Mesenchymal stem cell (in vitro differentiated cells and primary cell): ENCODE measurements at regions not wholly inside any gene's neighbourhood (a gene's known extent, or its start where the extent isn't known, plus 50 kb on each side); places are given as distances from the start of the nearest gene placed in this dataset.

Source experiments
- DNase-seq: peaks from one replicate; pipeline ENCODE4 v3.0.0-alpha.2; 2013
- H2AFZ ChIP-seq: one replicate; pipeline ENCODE4 v1.6.1; 2013; ENCODE audit warnings: low read depth, mild to moderate bottlenecking, control low read depth, inconsistent platforms, low read length, moderate library complexity
- H2AK5ac ChIP-seq: 2 replicates; pipeline ENCODE4 v1.6.1; 2013; ENCODE audit warnings: low read length, moderate library complexity, mild to moderate bottlenecking, inconsistent platforms; ENCODE audit not compliant: severe bottlenecking
- H2BK120ac ChIP-seq: one replicate; pipeline ENCODE4 v1.6.1; 2013; ENCODE audit warnings: low read depth, mild to moderate bottlenecking, inconsistent platforms, low read length, moderate library complexity
- H2BK12ac ChIP-seq, 2 experiments: one replicate each; pipeline ENCODE4 v1.6.1; 2013; ENCODE audit warnings: inconsistent platforms in 2 of 2, low read length in 2 of 2, mild to moderate bottlenecking in 2 of 2, moderate library complexity in 2 of 2, control low read depth in 1 of 2
- H2BK15ac ChIP-seq: one replicate; pipeline ENCODE4 v1.6.1; 2013; ENCODE audit warnings: mild to moderate bottlenecking, low read depth, inconsistent platforms; ENCODE audit not compliant: poor library complexity, severe bottlenecking
- H2BK5ac ChIP-seq: 2 replicates; pipeline ENCODE4 v1.6.1; 2013; ENCODE audit warnings: low read depth, mild to moderate bottlenecking, low read length, control low read depth, inconsistent platforms; ENCODE audit not compliant: poor library complexity, severe bottlenecking
- H3K14ac ChIP-seq, 2 experiments: one replicate each; pipeline ENCODE4 v1.6.1; 2013; ENCODE audit warnings: inconsistent platforms in 2 of 2, low read length in 2 of 2, control low read depth in 1 of 2, mild to moderate bottlenecking in 1 of 2, moderate library complexity in 1 of 2
- H3K18ac ChIP-seq, 2 experiments: one replicate each; pipeline ENCODE4 v1.6.1; 2013; ENCODE audit warnings: inconsistent platforms in 2 of 2, low read length in 2 of 2, control low read depth in 1 of 2, low read depth in 1 of 2, mild to moderate bottlenecking in 1 of 2
- H3K23ac ChIP-seq, 2 experiments: one replicate each; pipeline ENCODE4 v1.6.1; 2013; ENCODE audit warnings: inconsistent platforms in 2 of 2, low read length in 2 of 2, mild to moderate bottlenecking in 2 of 2, moderate library complexity in 2 of 2, control low read depth in 1 of 2
- H3K27ac ChIP-seq: 2 replicates; pipeline ENCODE4 v1.5.1; 2013; ENCODE audit warnings: mild to moderate bottlenecking, moderate library complexity, low read length, control low read depth, inconsistent platforms; ENCODE audit not compliant: poor library complexity, severe bottlenecking
- H3K27me3 ChIP-seq, 2 experiments: 2 replicates each; pipeline versions ENCODE4 v1.6.1 to v1.7.0; 2013; ENCODE audit warnings: low read length in 2 of 2, mild to moderate bottlenecking in 2 of 2, moderate library complexity in 2 of 2, control low read depth in 1 of 2, inconsistent platforms in 1 of 2; ENCODE audit not compliant: control insufficient read depth in 1 of 2, insufficient read depth in 1 of 2
- H3K36me3 ChIP-seq, 2 experiments: 2 replicates each; pipeline versions ENCODE4 v1.6.1 to v1.7.0; 2013; ENCODE audit warnings: low read length in 2 of 2, control low read depth in 1 of 2, inconsistent platforms in 1 of 2, low read depth in 1 of 2, mild to moderate bottlenecking in 1 of 2; ENCODE audit not compliant: insufficient read depth in 2 of 2, control insufficient read depth in 1 of 2
- H3K4ac ChIP-seq, 2 experiments: one replicate each; pipeline ENCODE4 v1.6.1; 2013; ENCODE audit warnings: inconsistent platforms in 2 of 2, low read length in 2 of 2, mild to moderate bottlenecking in 2 of 2, moderate library complexity in 2 of 2, control low read depth in 1 of 2, low read depth in 1 of 2
- H3K4me1 ChIP-seq: 2 replicates; pipeline ENCODE4 v1.6.1; 2013; ENCODE audit warnings: low read depth, low read length, control low read depth; ENCODE audit not compliant: control insufficient read depth, insufficient read depth
- H3K4me2 ChIP-seq: 2 replicates; pipeline ENCODE4 v1.6.1; 2013; ENCODE audit warnings: low read length, mild to moderate bottlenecking, inconsistent platforms; ENCODE audit not compliant: poor library complexity, severe bottlenecking
- H3K4me3 ChIP-seq, 2 experiments: 2 replicates each; pipeline versions ENCODE4 v1.5.1 to v1.7.0; 2013; ENCODE audit warnings: low read length in 2 of 2, mild to moderate bottlenecking in 2 of 2, control low read depth in 1 of 2, low read depth in 1 of 2; ENCODE audit not compliant: insufficient read depth in 1 of 2
- H3K79me1 ChIP-seq: replicated peaks from 2 replicates; pipeline ENCODE4 v1.6.1; 2013; ENCODE audit warnings: mild to moderate bottlenecking, control low read depth, low read length, inconsistent platforms; ENCODE audit not compliant: poor library complexity, severe bottlenecking
- H3K9ac ChIP-seq: 2 replicates; pipeline ENCODE4 v1.7.0; 2013; ENCODE audit warnings: mild to moderate bottlenecking, low read length, moderate library complexity
- H3K9me3 ChIP-seq: 2 replicates; pipeline ENCODE4 v1.7.0; 2013; ENCODE audit warnings: mild to moderate bottlenecking, low read length; ENCODE audit not compliant: control insufficient read depth
- H4K8ac ChIP-seq: one replicate; pipeline ENCODE4 v1.6.1; 2013; ENCODE audit warnings: inconsistent platforms, mild to moderate bottlenecking, low read length, moderate library complexity
- H4K91ac ChIP-seq: one replicate; pipeline ENCODE4 v1.6.1; 2013; ENCODE audit warnings: mild to moderate bottlenecking, low read length, inconsistent platforms
- WGBS: methylation state at CpG from one replicate; pipeline ENCODE4 v1.1.7; 2013; ENCODE audit warnings: mixed read lengths; 5-methylcytosine and 5-hydroxymethylcytosine counted together

DNA sequence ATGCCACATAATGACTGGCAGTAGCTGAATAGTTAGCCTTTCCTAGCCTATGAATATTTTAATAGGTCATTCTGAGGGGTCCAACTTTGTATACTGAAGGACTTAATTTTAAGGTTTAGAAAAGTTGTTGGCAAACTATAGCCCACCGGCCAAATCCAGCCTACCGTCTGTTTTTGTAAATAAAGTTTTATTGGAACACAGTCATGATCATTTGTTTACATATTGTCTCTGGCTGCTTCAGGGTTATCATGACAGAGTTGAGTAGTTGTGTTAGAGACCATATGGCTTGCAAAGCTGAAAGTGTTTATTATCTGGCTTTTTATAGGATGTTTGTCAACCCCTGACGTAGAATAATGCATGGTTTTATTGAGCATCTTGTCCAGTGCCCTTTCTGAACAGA, 73.4 kb downstream of the NTMT2 start:
- no peak overlapping the region for H4K91ac ChIP-seq
- H3K23ac ChIP-seq: no peak overlapping the region
- no peak overlapping the region for H3K27ac ChIP-seq
- no peak for DNase-seq
- H3K4me3 ChIP-seq: no peak overlapping the region
- H3K4me1 ChIP-seq: no peaks in the 10 kb centered on the region
- H2AK5ac ChIP-seq: no peak overlapping the region
- no peak overlapping the region for H3K4ac ChIP-seq
- no peak overlapping the region for H2BK12ac ChIP-seq
- H3K18ac ChIP-seq: no peak overlapping the region
- H2BK15ac ChIP-seq: no peak overlapping the region
- WGBS: 47% methylated on average over 3 of the region's 3 CpGs
- no peak overlapping the region for H3K4me2 ChIP-seq
- no peak overlapping the region for H2BK5ac ChIP-seq
- H3K27me3 ChIP-seq: no peaks in the 10 kb centered on the region
- no peak overlapping the region for H2BK120ac ChIP-seq
- no peaks in the 10 kb centered on the region for H3K79me1 ChIP-seq
- no peaks in the 10 kb centered on the region for H3K36me3 ChIP-seq
- no peak overlapping the region for H3K9ac ChIP-seq
- no peaks in the 10 kb centered on the region for H3K9me3 ChIP-seq
- H2AFZ ChIP-seq: no peak overlapping the region
- no peak overlapping the region for H3K14ac ChIP-seq
- no peak overlapping the region for H4K8ac ChIP-seq

DNA sequence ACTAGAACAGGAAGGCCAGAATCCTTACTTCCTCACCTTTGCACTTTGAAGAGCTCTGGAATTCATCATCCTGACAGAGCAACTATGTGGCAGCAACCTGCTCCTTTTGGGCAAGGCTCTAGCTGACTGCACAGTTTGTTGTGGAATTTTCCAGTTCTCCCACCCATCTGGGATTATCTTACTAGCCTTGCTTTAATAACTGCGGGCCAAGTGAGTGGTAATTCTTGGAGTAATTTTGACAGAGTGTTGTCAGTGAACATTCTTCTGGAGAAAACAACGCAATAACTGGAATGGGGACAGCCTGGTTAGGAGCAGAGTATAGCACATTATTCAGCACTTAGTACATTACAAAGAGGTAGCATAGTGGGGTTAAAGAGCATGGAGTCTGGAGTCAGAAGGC, 75.3 kb downstream of the NTMT2 start:
- Histone ChIP-seq H3K27ac (no peak overlapping the region), H3K79me1 (no peaks in the 10 kb centered on the region), H2BK12ac (no peak overlapping the region), H3K27me3 (no peaks in the 10 kb centered on the region), H3K4ac (no peak overlapping the region), H4K8ac (peak overlapping the region; percentile 41), H4K91ac (no peak overlapping the region), H3K9me3 (no peaks in the 10 kb centered on the region), H3K14ac (no peak overlapping the region), H2AK5ac (no peak overlapping the region), H3K9ac (peak overlapping the region; percentile 43), H2BK120ac (no peak overlapping the region), H3K4me2 (no peak overlapping the region), H2AFZ (peak overlapping the region; percentile 11), H3K23ac (no peak overlapping the region), H2BK5ac (no peak overlapping the region), H3K18ac (peak overlapping the region in 1 of 2 experiments; percentile 34), H3K4me3 (no peak overlapping the region), H3K36me3 (no peaks in the 10 kb centered on the region), H3K4me1 (no peaks in the 10 kb centered on the region), H2BK15ac (no peak overlapping the region)
- WGBS: 29% methylated on average over 1 of the region's 2 CpGs
- peak; percentile 64 for DNase-seq

DNA sequence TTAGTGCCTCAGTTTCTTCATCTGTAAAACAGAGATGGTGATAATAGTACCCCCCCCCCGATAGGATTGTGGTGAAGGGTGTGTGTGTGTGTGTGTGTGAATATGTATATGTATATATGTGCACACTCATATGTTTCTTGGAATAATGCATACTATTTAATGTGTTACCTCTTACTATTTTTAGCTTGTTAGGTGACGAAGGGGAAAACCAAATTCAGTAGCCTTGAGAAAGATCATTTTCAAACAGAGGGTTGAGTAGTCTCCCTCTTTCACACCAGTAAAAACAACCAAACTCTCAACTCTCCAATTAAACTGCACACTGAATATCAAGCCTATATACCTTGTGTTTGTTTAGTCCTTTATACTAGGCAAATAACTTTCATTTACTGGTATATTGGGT, 75.7 kb downstream of the NTMT2 start:
- Histone ChIP-seq H3K27me3 (no peaks in the 10 kb centered on the region), H3K4me1 (no peaks in the 10 kb centered on the region), H3K27ac (no peak overlapping the region), H3K79me1 (no peaks in the 10 kb centered on the region), H3K4ac (no peak overlapping the region), H3K23ac (no peak overlapping the region), H2AFZ (no peak overlapping the region), H3K14ac (no peak overlapping the region), H3K9ac (peak overlapping the region; percentile 43), H3K4me3 (no peak overlapping the region), H3K36me3 (no peaks in the 10 kb centered on the region), H4K8ac (peak overlapping the region; percentile 41), H4K91ac (no peak overlapping the region), H3K9me3 (no peaks in the 10 kb centered on the region), H3K4me2 (no peak overlapping the region), H2BK120ac (no peak overlapping the region), H2AK5ac (no peak overlapping the region), H2BK12ac (no peak overlapping the region), H2BK15ac (no peak overlapping the region), H3K18ac (no peak overlapping the region), H2BK5ac (no peak overlapping the region)
- WGBS: 86% methylated on average over 1 of the region's 2 CpGs
- no peak for DNase-seq

DNA sequence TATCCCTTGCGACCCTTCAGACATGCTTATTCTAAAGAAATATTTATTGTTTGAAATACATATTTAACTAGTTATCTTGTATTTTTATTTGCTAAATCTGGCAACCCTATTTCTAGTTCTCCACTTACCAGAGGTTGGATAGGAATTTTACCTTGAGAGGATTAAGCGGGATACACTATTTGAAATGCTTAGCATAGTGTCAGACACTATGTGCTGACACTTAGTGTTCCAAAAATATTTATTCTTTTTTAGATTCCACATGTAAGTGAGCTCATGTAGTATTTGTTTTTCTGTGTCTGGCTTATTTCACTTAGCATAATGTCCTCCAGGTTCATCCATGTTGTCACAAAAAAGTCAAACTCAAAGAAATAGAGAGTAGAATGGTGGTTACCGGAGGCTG, 78.7 kb downstream of the NTMT2 start:
- no peak for DNase-seq
- H3K4ac ChIP-seq: no peak overlapping the region
- H2BK12ac ChIP-seq: no peak overlapping the region
- WGBS: 8% methylated on average over 1 of the region's 3 CpGs
- H3K4me2 ChIP-seq: no peak overlapping the region
- H3K23ac ChIP-seq: no peak overlapping the region
- H2AFZ ChIP-seq: no peak overlapping the region
- no peak overlapping the region for H2BK15ac ChIP-seq
- no peaks in the 10 kb centered on the region for H3K27me3 ChIP-seq
- H4K8ac ChIP-seq: no peak overlapping the region
- no peak overlapping the region for H3K9ac ChIP-seq
- no peaks in the 10 kb centered on the region for H3K4me1 ChIP-seq
- no peak overlapping the region for H4K91ac ChIP-seq
- H3K79me1 ChIP-seq: no peaks in the 10 kb centered on the region
- no peaks in the 10 kb centered on the region for H3K9me3 ChIP-seq
- no peak overlapping the region for H3K18ac ChIP-seq
- no peak overlapping the region for H2BK120ac ChIP-seq
- H2AK5ac ChIP-seq: no peak overlapping the region
- no peaks in the 10 kb centered on the region for H3K36me3 ChIP-seq
- H2BK5ac ChIP-seq: no peak overlapping the region
- no peak overlapping the region for H3K27ac ChIP-seq
- no peak overlapping the region for H3K4me3 ChIP-seq
- H3K14ac ChIP-seq: no peak overlapping the region
